IMR-90 (cell line): ENCODE measurements at regions not wholly inside any gene's neighbourhood (a gene's known extent, or its start where the extent isn't known, plus 50 kb on each side); places are given as distances from the start of the nearest gene placed in this dataset.

Experiments used
- ATAC-seq: fragments of 200-7000 bp; cut with Tn5 transposase; 2 replicates; pipeline ENCODE4 v1.9.1; 2020; ENCODE audit warnings: low read depth, mild to moderate bottlenecking, moderate library complexity
- BruUV-seq: library from RNA; stranded (reverse); fragments of 400-500 nt; replicated peaks from 2 replicates; lab custom pipeline; 2021; lab: Mats Ljungman, UMichigan
- CTCF ChIA-PET: fragments of 300-600 bp; formaldehyde crosslinking; extraction: SDS; loops from one replicate; lab custom pipeline; 2021; ENCODE audit warnings: antibody characterized with exemption; lab: Yijun Ruan, JAX
- POLR2A ChIA-PET: fragments of 300-600 bp; sonication (Branson Sonifier 250); formaldehyde crosslinking; loops from one replicate; lab custom pipeline; 2022; ENCODE audit warnings: antibody characterized with exemption; ENCODE audit not compliant: unreplicated experiment; lab: Charles Lee
- DNase-seq: peaks from one replicate; pipeline ENCODE4 v3.0.0; 2013
- H2AFZ ChIP-seq: replicated peaks from 2 replicates; pipeline ENCODE3; 2013; ENCODE audit warnings: low read length, mild to moderate bottlenecking; ENCODE audit not compliant: poor library complexity
- H2AK5ac ChIP-seq: 2 replicates; pipeline ENCODE4 v1.6.1; 2013; ENCODE audit warnings: low read depth, low read length, inconsistent platforms
- H2AK9ac ChIP-seq: replicated peaks from 2 replicates; pipeline ENCODE3; 2013; ENCODE audit warnings: mild to moderate bottlenecking, low read depth, low read length, moderate library complexity; ENCODE audit not compliant: poor library complexity
- H2BK120ac ChIP-seq: 2 replicates; pipeline ENCODE4 v1.6.1; 2013; ENCODE audit warnings: low read depth, low read length, inconsistent platforms
- H2BK15ac ChIP-seq: 3 replicates; pipeline ENCODE4 v1.6.1; 2013; ENCODE audit warnings: low read depth, low read length, inconsistent platforms
- H2BK20ac ChIP-seq: 2 replicates; pipeline ENCODE4 v1.6.1; 2013; ENCODE audit warnings: low read depth, mild to moderate bottlenecking, inconsistent platforms, low read length, moderate library complexity
- H2BK5ac ChIP-seq: 2 replicates; pipeline ENCODE4 v1.6.1; 2013; ENCODE audit warnings: mild to moderate bottlenecking, low read depth, low read length, inconsistent platforms; ENCODE audit not compliant: poor library complexity, severe bottlenecking
- H3K14ac ChIP-seq: replicated peaks from 2 replicates; pipeline ENCODE4 v1.6.1; 2013; ENCODE audit warnings: low read depth, low read length, inconsistent platforms
- H3K18ac ChIP-seq: 2 replicates; pipeline ENCODE4 v1.6.1; 2013; ENCODE audit warnings: low read depth, low read length, control low read depth
- H3K23ac ChIP-seq: 2 replicates; pipeline ENCODE4 v1.6.1; 2013; ENCODE audit warnings: low read depth, low read length, inconsistent platforms
- H3K27ac ChIP-seq: 2 replicates; pipeline ENCODE4 v1.5.1; 2013; ENCODE audit warnings: mild to moderate bottlenecking, control low read depth, low read length; ENCODE audit not compliant: insufficient read depth
- H3K27me3 ChIP-seq: 2 replicates; pipeline ENCODE4 v1.6.1; 2013; ENCODE audit warnings: low read length; ENCODE audit not compliant: control insufficient read depth, insufficient read depth
- H3K36me3 ChIP-seq: 2 replicates; pipeline ENCODE4 v1.6.1; 2013; ENCODE audit warnings: low read length, mixed read lengths; ENCODE audit not compliant: control insufficient read depth, insufficient read depth
- H3K4ac ChIP-seq: 2 replicates; pipeline ENCODE4 v1.6.1; 2013; ENCODE audit warnings: low read depth, low read length, inconsistent platforms
- H3K4me1 ChIP-seq: 2 replicates; pipeline ENCODE4 v1.6.1; 2013; ENCODE audit warnings: low read length, mixed read lengths; ENCODE audit not compliant: control insufficient read depth, insufficient read depth
- H3K4me2 ChIP-seq: 2 replicates; pipeline ENCODE4 v1.6.1; 2013; ENCODE audit warnings: low read depth, mild to moderate bottlenecking, control low read depth, low read length, moderate library complexity
- H3K4me3 ChIP-seq: 2 replicates; pipeline ENCODE4 v1.5.1; 2013; ENCODE audit warnings: low read depth, mild to moderate bottlenecking, control low read depth, low read length, moderate library complexity; ENCODE audit not compliant: insufficient read depth
- H3K56ac ChIP-seq: 2 replicates; pipeline ENCODE4 v1.6.1; 2013; ENCODE audit warnings: low read length, inconsistent platforms; ENCODE audit not compliant: insufficient read depth; ENCODE audit errors: extremely low read depth
- H3K79me1 ChIP-seq, 2 experiments: 2 replicates each; pipeline ENCODE4 v1.6.1; 2013; ENCODE audit warnings: low read length in 2 of 2, inconsistent platforms in 1 of 2, low read depth in 1 of 2
- H3K9ac ChIP-seq: 2 replicates; pipeline ENCODE4 v1.6.1; 2013; ENCODE audit warnings: low read depth, low read length, control low read depth
- H3K9me1 ChIP-seq: 2 replicates; pipeline ENCODE4 v1.6.1; 2013; ENCODE audit warnings: low read length, inconsistent platforms; ENCODE audit not compliant: insufficient read depth
- H3K9me3 ChIP-seq: 2 replicates; pipeline ENCODE4 v1.6.1; 2013; ENCODE audit warnings: low read length; ENCODE audit not compliant: control insufficient read depth, insufficient read depth
- H4K20me1 ChIP-seq: 2 replicates; pipeline ENCODE4 v1.6.1; 2013; ENCODE audit warnings: low read length, inconsistent platforms; ENCODE audit not compliant: insufficient read depth
- H4K5ac ChIP-seq: 2 replicates; pipeline ENCODE4 v1.6.1; 2013; ENCODE audit warnings: mild to moderate bottlenecking, low read depth, low read length, control low read depth
- H4K8ac ChIP-seq, 2 experiments: 2 replicates each; pipeline ENCODE4 v1.6.1; 2013; ENCODE audit warnings: low read depth in 2 of 2, low read length in 2 of 2, control low read depth in 1 of 2, inconsistent platforms in 1 of 2
- H4K91ac ChIP-seq: 2 replicates; pipeline ENCODE4 v1.6.1; 2013; ENCODE audit warnings: low read depth, low read length, inconsistent platforms; ENCODE audit not compliant: insufficient read depth
- BHLHE40 ChIP-seq: fragments of 150-350 bp; IDR thresholded peaks from 2 replicates; pipeline ENCODE4 v1.6.1; 2016; ENCODE audit warnings: mild to moderate bottlenecking, low read depth, low read length
- CEBPB ChIP-seq: IDR thresholded peaks from 2 replicates; pipeline ENCODE4 v1.6.1; 2012; ENCODE audit warnings: low read depth, low read length, improper control_type of control experiment
- CTCF ChIP-seq: conservative IDR thresholded peaks from 2 replicates; pipeline ENCODE4 v1.5.1; 2012; ENCODE audit warnings: mild to moderate bottlenecking, low read depth, low read length, improper control_type of control experiment
- MXI1 ChIP-seq: IDR thresholded peaks from 2 replicates; pipeline ENCODE4 v1.6.1; 2012; ENCODE audit warnings: low read depth, mild to moderate bottlenecking, low read length, moderate library complexity, borderline replicate concordance
- NFE2L2 ChIP-seq: fragments of 150-350 bp; IDR thresholded peaks from 2 replicates; pipeline ENCODE4 v1.6.1; 2016; ENCODE audit warnings: low read depth, mild to moderate bottlenecking, low read length
- RAD21 ChIP-seq: IDR thresholded peaks from 2 replicates; pipeline ENCODE4 v1.6.1; 2012; ENCODE audit warnings: low read length, improper control_type of control experiment
- SMC3 ChIP-seq: fragments of 150-350 bp; IDR thresholded peaks from 2 replicates; pipeline ENCODE4 v1.6.1; 2016; ENCODE audit warnings: low read depth, mild to moderate bottlenecking, antibody characterized with exemption, low read length, moderate library complexity
- WGBS, 2 experiments: methylation state at CpG; one replicate each; pipeline versions ENCODE4 v1.1.5 to v1.1.7; 2013; ENCODE audit warnings: missing lambda C conversion rate in 2 of 2; ENCODE audit not compliant: insufficient read length in 1 of 2; ENCODE audit errors: extremely low coverage in 2 of 2; 5-methylcytosine and 5-hydroxymethylcytosine counted together
- dilution Hi-C: fragments of 300-500 bp; cut with HindIII; formaldehyde crosslinking; loops from one replicate; pipeline ENCODE4 v1.14.3; 2018; ENCODE audit warnings: low sequenced_read_pairs; ENCODE audit not compliant: unreplicated experiment
- in situ Hi-C: fragments of 300-500 bp; cut with MboI; formaldehyde crosslinking; loops from 3 replicates; pipeline ENCODE4 v1.14.3; 2019; ENCODE audit warnings: low sequenced_read_pairs, inconsistent platforms, mixed read lengths
- intact Hi-C: fragments of 100-400 bp; cut with micrococcal nuclease; formaldehyde crosslinking; loops from 2 replicates; pipeline ENCODE4 v1.10.0; 2022

DNA sequence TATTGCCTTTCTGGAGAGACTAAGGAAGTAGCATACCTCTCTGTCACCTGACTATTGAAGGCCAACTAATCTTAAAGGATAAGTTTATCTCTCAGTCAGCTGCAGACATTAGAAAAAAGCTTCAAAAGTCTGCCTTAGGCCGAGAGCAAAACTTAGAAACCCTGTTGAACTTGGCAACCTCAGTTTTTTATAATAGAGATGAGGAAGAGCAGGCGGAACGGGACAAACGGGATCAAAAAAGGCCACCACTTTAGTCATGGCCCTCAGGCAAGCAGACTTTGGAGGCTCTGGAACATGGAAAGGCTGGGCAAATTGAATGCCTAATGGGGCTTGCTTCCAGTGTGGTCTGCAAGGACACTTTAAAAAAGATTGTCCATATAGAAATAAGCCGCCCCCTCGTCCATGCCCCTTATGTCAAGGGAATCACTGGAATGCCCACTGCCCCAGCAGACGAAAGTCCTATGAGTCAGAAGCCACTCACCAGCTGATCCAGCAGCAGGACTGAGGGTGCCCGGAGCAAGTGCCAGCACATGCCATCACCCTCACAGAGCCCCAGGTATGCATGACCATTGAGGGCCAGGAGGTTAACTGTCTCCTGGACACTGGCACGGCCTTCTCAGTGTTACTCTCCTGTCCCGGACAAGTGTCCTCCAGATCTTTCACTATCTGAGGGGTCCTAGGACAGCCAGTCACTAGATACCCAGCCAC lies 61.5 kb upstream of the FAM98A start:
- Histone ChIP-seq H2AFZ (no peak overlapping the region), H2BK15ac (no peak overlapping the region), H3K9ac (no peak overlapping the region), H2BK120ac (no peak overlapping the region), H4K5ac (no peak overlapping the region), H3K27ac (no peak overlapping the region), H3K4ac (no peak overlapping the region), H3K9me3 (no peaks in the 10 kb centered on the region), H2AK9ac (no peak overlapping the region), H3K79me1 (no peaks in the 10 kb centered on the region), H4K91ac (no peak overlapping the region), H2AK5ac (no peak overlapping the region), H2BK5ac (no peak overlapping the region), H3K9me1 (no peaks in the 10 kb centered on the region), H2BK20ac (no peak overlapping the region), H3K36me3 (no peaks in the 10 kb centered on the region), H3K4me3 (no peak overlapping the region), H3K18ac (no peak overlapping the region), H3K4me2 (no peak overlapping the region), H4K20me1 (no peaks in the 10 kb centered on the region), H3K56ac (no peak overlapping the region), H3K23ac (no peak overlapping the region), H3K14ac (no peak overlapping the region), H3K4me1 (no peaks in the 10 kb centered on the region), H3K27me3 (no peaks in the 10 kb centered on the region), H4K8ac (no peak overlapping the region)
- dilution Hi-C loops (no loop called here), in situ Hi-C loops (no loop called here), intact Hi-C loops (no loop called here)
- DNase-seq: no peak
- BruUV-seq: no TSS peak
- TF ChIP-seq CEBPB (no peak), NFE2L2 (no peak), BHLHE40 (no peak), RAD21 (no peak), SMC3 (no peak), MXI1 (no peak), CTCF (no peak)
- CTCF ChIA-PET: no interaction called here
- POLR2A ChIA-PET: no interaction called here
- WGBS, 2 experiments: 82% methylated on average over 4 of the region's 10 CpGs; no CpG with 5 or more reads in 1 of the 2 experiments
- no peak for ATAC-seq
